HS-27A (cell line): ENCODE measurements at regions not wholly inside any gene's neighbourhood (a gene's known extent, or its start where the extent isn't known, plus 50 kb on each side); places are given as distances from the start of the nearest gene placed in this dataset.
"Not testable (repeated sequence)": the region's sequence is repeated elsewhere in the genome, so short reads cannot be mapped to it uniquely, and the experiment has no call there.

Experiments used
- DNase-seq: peaks from one replicate; pipeline ENCODE4 v3.0.0-alpha.2; 2012; ENCODE audit warnings: low read depth, missing footprints

- peak; percentile 12 for DNase-seq
These were observed 276.3 kb downstream of the RND3 start for GRCh38 chr2:150211164-150211631.

DNA sequence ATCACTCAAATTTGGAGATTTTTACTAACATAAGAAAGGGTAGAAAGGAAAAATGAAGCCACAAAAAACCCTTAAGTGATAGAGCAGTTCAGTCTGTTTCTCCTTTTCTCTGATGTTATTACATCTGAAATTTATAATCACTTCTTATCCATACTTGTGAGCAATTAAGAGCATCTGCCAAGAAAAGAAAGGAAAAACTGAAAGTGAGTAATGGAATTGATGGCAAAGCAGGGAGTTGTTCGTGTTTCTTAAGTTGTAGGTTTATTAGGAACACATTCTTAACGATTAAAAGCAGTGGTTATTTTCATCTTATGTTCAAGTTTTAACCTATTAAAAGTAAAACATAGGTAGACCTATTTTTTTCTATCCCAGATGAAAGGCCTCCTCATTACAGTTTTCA, 277.7 kb downstream of the RND3 start:
- no peak for DNase-seq

GRCh38 chr2:150208689-150209088, 278.8 kb downstream of the RND3 start:
- no peak for DNase-seq

- no peak for DNase-seq
These were observed 279.5 kb downstream of the RND3 start for GRCh38 chr2:150207979-150208378.

DNA sequence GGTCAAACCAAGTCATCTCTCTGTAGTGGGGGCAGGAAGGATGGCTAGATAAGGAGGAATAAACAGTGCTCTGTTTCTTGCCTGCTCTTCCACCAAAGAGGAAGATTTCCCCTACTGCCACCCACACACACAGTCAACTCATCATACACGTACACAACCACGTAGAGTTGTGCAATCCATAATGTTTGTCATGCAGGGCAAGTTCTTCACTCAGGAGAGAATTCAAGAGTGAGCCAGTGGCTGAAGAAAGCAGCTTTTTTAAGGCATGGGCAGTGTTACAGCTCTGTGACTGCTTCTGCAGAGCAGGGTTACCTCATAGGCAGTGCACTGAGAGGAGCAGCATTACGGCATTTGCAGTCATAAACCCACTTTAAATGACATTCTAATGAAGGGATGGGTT, 283.0 kb downstream of the RND3 start:
- no peak for DNase-seq

DNA sequence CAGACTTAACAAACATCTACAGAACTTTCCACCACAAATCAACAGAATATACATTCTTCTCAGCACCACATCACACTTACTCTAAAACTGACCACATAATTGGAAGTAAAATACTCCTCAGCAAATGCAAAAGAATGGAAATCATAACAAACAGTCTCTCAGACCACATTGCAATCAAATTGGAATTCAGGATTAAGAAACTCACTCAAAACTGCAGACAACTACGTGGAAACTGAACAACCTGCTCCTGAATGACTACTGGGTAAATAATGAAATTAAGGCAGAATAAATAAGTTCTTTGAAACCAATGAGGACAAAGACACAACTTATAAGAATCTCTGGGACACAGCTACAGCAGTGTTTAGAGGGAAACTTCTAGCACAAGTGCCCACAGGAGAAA, 292.7 kb downstream of the RND3 start:
- DNase-seq: not testable (repeated sequence)

- no peak for DNase-seq
These were observed 294.8 kb downstream of the RND3 start for GRCh38 chr2:150192701-150193100.

DNA sequence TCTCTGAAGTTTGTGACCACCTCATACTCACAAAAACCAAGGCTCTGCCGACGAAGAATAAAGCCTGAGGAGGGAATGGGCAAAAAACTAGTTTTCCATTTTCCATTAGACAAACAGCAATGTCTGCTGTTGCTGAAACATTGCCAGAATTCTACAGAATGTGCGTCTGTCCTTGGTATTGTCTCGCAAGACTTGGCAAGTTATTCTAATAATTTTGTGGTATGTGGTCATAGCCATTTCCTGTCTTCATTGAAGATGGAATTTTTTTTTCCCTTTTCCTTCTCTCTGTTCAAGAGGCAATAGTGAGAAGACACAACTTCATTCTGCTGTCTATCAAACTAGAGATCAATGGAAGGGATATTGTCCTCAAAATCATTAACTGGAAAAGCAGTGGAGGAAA, 296.1 kb downstream of the RND3 start:
- DNase-seq: no peak

GRCh38 chr2:150190546-150190945, 296.9 kb downstream of the RND3 start:
- DNase-seq: no peak

GRCh38 chr2:150188800-150189199, 298.7 kb downstream of the RND3 start:
- no peak for DNase-seq

- DNase-seq: no peak
These were observed 299.3 kb downstream of the RND3 start for GRCh38 chr2:150188177-150188576.

DNA sequence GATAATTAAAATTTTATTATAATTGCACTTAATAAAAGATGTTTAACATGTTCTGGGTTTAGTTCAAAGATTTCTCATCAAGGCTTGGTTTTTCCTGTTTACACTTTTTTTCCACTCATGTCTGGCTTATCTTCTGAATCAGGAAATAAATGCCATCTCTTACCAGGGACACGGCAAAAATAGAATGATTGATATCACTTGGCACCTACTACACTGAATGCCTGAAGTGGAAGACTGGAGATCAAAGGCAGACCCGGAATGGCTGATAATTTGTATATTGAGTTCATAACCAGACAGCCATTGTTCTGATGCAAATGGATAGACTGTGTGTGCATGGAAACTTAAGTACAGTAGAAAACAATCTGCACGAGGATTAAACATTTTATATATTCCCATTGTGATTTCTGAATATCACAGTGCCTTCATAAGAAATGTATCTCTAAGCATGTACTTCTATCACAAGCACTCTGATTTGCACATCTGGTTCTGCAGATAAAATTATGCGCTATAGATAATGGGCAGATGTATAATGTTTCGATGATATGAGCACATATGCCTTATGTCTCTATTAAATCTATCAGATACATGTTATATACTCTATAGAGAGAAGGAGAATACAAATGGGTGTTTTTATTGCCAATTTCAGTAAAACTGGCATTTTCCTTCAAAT, 304.8 kb downstream of the RND3 start:
- DNase-seq: no peak

DNA sequence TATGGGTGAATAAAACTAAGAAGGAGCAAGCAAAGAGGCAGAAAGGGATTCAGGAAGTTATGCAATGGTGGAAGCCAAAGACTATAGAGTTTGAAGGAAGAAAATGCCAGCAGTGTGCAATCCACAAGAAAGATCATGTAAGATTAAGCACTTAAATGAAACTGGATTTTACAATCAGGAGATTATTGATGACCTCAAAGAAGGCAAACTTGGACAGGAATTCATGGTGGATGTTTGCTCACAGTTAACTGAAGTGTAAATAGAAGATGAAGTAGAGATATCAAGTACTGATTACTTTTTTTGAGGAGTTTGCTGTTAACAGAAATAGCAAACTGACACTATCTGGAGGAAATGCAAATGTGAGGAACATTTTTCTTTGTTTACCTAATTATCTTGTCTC, 308.9 kb downstream of the RND3 start:
- no peak for DNase-seq

DNA sequence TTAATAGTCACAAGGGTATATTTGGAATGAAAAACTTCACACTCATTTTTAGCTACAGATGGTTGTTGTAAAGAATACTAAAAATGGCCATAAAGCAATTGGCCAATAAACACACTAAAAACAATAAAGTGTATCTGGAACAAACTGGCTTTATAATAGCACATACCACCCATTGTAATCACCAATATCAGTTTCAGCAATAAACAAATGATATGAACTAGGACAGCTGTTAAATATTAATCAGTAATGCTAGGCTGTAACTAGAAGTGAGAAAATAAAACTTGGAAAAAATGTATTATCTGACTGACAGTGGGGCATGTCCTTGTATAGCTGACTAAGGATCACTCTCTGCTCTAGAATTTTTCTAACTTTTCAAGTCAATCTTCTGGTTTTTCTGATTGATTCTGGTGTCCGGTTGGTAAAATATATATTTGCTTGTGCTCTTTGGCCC, 312.5 kb downstream of the RND3 start:
- DNase-seq: no peak

DNA sequence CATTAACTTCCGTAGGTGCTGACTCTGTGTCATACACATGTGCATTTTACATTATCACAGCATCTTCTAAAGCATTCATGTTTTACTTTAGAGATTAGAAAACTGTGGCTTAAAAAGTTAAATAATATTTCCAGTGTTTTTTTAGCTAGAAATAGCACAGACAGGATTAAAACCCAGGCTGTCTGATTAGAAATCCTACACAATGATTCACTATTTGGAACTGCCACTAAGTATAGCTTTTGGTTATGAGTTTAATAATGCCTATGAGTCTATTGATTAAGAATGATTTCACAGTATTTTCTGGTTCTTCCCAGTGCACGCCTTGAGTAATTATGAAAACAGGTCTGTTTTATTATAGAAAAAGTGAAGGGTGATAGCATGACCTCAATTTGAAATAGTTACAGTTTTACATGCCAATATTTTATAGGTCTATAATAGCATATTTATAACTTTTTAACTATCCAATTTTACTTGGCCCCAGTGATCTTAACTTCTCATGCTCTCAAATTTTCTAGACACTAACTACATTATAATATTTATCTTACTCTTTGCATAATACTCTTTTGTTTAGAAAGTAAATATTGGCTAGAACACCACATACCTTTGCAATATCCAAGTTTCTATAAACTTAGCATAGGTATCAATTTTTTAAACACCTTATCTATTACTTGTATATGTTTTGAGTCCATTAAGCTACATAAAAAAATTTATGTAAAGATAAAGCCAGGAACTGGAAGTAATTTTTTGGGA, 313.2 kb downstream of the RND3 start:
- DNase-seq: no peak

- DNase-seq: no peak
These were observed 316.4 kb downstream of the RND3 start for GRCh38 chr2:150171065-150171548.

DNA sequence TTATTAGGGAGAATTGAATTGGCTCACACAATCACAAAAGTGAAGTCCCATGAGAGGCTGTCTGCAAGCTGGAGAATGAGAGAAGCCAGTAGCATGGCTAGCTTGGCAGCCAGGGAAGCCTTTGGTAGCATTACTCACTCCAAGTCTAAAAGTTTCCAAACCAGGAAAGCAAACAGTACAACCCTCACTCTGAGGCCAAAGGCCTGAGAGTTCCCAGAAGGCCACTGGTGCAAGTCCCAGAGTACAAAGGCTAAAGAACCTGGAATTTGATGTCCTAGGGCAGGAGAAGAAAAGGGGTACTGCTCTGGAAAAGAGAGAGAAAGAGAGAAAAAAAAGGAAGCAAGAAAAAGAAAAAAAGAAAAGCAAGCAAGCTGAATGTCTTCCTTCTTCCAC, 318.2 kb downstream of the RND3 start:
- no peak for DNase-seq

DNA sequence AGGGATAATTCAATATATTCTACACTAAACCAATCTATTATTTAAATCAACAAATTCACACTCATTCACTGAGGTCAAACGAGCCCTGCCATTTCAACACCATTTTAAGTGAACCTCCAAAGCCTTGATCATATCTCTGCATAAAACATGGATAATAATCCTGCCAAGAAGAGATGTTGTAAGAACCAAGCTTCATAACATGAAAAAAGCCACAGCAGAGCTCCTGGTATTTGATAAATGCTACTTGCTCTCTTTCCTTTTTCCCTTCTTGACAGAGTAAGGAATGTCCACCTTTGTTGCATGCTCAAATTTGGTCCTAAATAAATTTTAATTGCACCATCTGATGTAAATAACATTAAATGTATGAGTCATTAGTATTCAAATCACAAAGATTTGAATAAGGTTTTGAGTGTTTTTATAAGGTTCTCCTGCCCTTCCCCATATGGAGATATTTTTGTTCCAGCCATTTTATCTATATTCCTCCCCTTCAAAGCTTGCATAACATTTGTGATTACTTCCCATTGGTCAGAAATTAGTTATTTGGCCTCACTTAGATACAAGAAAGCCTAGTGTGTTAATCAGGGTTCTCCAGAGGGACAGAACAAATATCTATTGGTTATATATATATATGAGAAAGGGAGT, 318.8 kb downstream of the RND3 start:
- DNase-seq: no peak

DNA sequence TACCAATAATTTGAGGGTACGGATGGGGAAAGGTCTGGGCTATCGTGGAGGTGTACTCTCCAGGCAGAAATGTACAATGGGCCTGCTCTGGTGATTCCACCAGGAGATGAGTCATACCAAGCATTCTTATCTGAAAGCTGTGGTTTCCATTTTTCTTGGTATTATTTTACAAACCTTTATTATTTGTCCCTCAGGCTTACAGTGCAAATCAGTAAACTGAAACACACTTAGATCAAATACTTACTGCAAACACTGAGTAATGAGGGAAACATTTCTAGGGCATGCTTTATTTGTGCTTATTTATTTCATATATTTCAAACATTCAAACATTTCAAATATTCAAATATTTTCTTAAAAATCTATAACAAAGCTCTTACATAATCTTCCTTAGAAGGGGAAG, 319.8 kb downstream of the RND3 start:
- DNase-seq: peak; percentile 42

- DNase-seq: no peak
These were observed 321.0 kb downstream of the RND3 start for GRCh38 chr2:150166313-150167051.

DNA sequence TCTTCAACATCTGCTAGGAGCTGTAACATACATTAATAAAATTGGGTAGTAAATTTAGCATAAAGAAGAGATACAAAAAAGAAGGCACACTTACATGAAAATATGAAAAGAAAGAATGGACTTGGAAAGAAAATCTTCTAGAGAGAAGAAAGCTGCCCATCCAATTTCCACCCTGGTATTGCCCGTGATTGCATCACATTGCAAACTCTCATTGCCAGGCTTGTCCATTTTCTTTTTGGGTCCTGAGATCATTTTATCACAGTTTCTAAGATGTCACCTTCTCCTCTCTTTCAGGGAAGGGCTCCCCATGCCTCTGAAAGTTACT, 321.5 kb downstream of the RND3 start:
- no peak for DNase-seq

DNA sequence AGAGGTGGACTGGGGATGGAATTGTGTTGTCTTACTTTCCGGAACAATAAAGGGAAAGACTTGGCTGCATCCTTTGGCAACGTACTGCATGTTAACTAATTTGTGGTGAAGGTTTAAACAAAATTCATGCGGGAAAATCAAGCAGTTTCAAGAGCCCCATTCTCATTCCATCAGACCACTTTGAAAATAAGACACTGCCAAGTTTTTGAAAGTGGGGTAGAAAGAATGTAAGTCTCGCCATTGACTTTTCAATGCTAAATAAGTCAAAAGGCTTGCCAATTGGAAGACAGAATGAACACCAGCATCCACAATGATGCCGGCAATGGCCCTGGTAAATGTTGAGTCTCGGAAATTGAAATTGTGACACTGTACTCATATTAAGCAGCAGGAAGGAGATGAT, 322.0 kb downstream of the RND3 start:
- no peak for DNase-seq
